ENCODE measurements at regions not wholly inside any gene's neighbourhood (a gene's known extent, or its start where the extent isn't known, plus 50 kb on each side); places are given as distances from the start of the nearest gene placed in this dataset.

DNA sequence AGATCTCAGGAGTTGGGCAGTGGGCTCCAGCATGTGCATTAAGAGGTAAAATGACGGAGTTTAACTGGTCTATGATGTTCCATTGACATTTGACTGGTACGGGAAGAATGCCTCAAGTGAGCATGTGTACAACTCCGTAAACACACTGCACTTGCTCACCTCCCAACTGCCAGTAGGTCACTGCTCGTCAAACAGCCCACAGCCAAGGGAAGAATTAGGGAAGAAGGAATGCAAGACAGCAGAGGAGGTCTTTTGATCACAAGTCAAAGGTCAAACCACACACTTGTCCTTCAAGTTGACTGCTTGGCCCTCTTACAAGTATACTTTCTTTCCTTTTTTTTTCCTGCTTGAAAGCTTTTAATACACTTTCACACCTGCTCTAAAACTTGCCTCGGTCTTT is 236.7 kb downstream of the B3GLCT start:
- no peak for TF ChIP-seq POLR2A (IDR thresholded peaks at IDR 0.05)
- TF ChIP-seq, protein P1, sequence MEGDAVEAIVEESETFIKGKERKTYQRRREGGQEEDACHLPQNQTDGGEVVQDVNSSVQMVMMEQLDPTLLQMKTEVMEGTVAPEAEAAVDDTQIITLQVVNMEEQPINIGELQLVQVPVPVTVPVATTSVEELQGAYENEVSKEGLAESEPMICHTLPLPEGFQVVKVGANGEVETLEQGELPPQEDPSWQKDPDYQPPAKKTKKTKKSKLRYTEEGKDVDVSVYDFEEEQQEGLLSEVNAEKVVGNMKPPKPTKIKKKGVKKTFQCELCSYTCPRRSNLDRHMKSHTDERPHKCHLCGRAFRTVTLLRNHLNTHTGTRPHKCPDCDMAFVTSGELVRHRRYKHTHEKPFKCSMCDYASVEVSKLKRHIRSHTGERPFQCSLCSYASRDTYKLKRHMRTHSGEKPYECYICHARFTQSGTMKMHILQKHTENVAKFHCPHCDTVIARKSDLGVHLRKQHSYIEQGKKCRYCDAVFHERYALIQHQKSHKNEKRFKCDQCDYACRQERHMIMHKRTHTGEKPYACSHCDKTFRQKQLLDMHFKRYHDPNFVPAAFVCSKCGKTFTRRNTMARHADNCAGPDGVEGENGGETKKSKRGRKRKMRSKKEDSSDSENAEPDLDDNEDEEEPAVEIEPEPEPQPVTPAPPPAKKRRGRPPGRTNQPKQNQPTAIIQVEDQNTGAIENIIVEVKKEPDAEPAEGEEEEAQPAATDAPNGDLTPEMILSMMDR (IDR thresholded peaks at IDR 0.05), result no peak
